Upper lobe of left lung (tissue), 6 donors: ENCODE measurements at regions not wholly inside any gene's neighbourhood (a gene's known extent, or its start where the extent isn't known, plus 50 kb on each side); places are given as distances from the start of the nearest gene placed in this dataset.

Experiments used
- ATAC-seq, 2 donors: fragments of 200-7000 bp; cut with Tn5 transposase; one replicate each; pipeline ENCODE4 v1.9.1; 2022; ENCODE audit warnings: mild to moderate bottlenecking in 2 of 2, moderate library complexity in 2 of 2; ENCODE audit not compliant: low FRiP score in 2 of 2
- DNase-seq, 2 donors: peaks; one replicate each; pipeline ENCODE4 v3.0.0-alpha.2; 2019 to 2020
- H3K27ac ChIP-seq, 4 donors: fragments of 200-600 bp; sonication (generic); one replicate each; pipeline ENCODE4 v1.5.1; 2016 to 2019
- H3K27me3 ChIP-seq, 4 donors: fragments of 200-600 bp; sonication (generic); one replicate each; pipeline ENCODE4 v1.5.1; 2017 to 2019
- H3K36me3 ChIP-seq, 4 donors: fragments of 200-600 bp; sonication (generic); one replicate each; pipeline ENCODE4 v1.5.1; 2016 to 2019
- H3K4me1 ChIP-seq, 4 donors: fragments of 200-600 bp; sonication (generic); one replicate each; pipeline ENCODE4 v1.5.1; 2018 to 2019
- H3K4me3 ChIP-seq, 4 donors: fragments of 200-600 bp; sonication (generic); one replicate each; pipeline ENCODE4 v1.5.1; 2017 to 2019; ENCODE audit warnings: mild to moderate bottlenecking in 2 of 4, moderate library complexity in 1 of 4
- H3K9me3 ChIP-seq, 4 donors: fragments of 200-600 bp; sonication (generic); one replicate each; pipeline ENCODE4 v1.5.1; 2018 to 2019
- CTCF ChIP-seq, 6 experiments: fragments of 450-650 bp in 4 of 6; fragments of 200-600 bp in 2 of 6; sonication (generic) in 2 of 6; IDR thresholded peaks; one replicate each; pipeline ENCODE4 v1.5.1; 2016 to 2019; ENCODE audit warnings: antibody characterized with exemption in 6 of 6
- EP300 ChIP-seq, 4 donors: sonication (generic); formaldehyde crosslinking; IDR thresholded peaks; one replicate each; pipeline ENCODE4 v1.5.1; 2017; ENCODE audit warnings: antibody characterized with exemption in 4 of 4, control low read depth in 2 of 4
- POLR2A ChIP-seq, 4 donors: fragments of 450-650 bp; IDR thresholded peaks; one replicate each; pipeline ENCODE4 v1.5.1; 2016 to 2017; ENCODE audit warnings: antibody characterized with exemption in 4 of 4, mild to moderate bottlenecking in 2 of 4
- POLR2AphosphoS5 ChIP-seq, 2 donors: sonication (generic); formaldehyde crosslinking; IDR thresholded peaks; one replicate each; pipeline ENCODE4 v1.5.1; 2017; ENCODE audit warnings: antibody characterized with exemption in 2 of 2
- WGBS, 2 donors: methylation state at CpG; one replicate each; pipeline ENCODE4 v1.1.5; 2017 to 2018; 5-methylcytosine and 5-hydroxymethylcytosine counted together
- donor health status: DM: no; HTN: no; CAD: no; lungs with moderate emphysema.
- donor health status: DM: no; HTN: yes; CAD: no; lungs with severe emphysema.

- no peaks in the 10 kb centered on the region for H3K36me3 ChIP-seq
- TF ChIP-seq POLR2AphosphoS5 (IDR thresholded peaks at IDR 0.05), result no peak
- TF ChIP-seq CTCF (IDR thresholded peaks at IDR 0.05), result no peak
- no peak for TF ChIP-seq EP300 (IDR thresholded peaks at IDR 0.05)
- WGBS, 2 donors, result 68 to 78% methylated on average over 3 of the region's 3 CpGs
- H3K9me3 ChIP-seq, result no peaks in the 10 kb centered on the region
- no peak overlapping the region for H3K27ac ChIP-seq
- no peak overlapping the region for H3K4me3 ChIP-seq
- DNase-seq (no peak), ATAC-seq (no peak)
- H3K4me1 ChIP-seq, result peaks cover 15 to 31% (median 17%) of the 10 kb centered on the region in 4 donors
- H3K27me3 ChIP-seq, result no peaks in the 10 kb centered on the region
These were observed 61.6 kb upstream of the LAPTM5 start for GRCh38 chr1:30819244-30819571.

- no peak for TF ChIP-seq POLR2A (IDR thresholded peaks at IDR 0.05)
- TF ChIP-seq POLR2AphosphoS5 (IDR thresholded peaks at IDR 0.05), result no peak
- no peak for TF ChIP-seq EP300 (IDR thresholded peaks at IDR 0.05)
- no peak for TF ChIP-seq CTCF (IDR thresholded peaks at IDR 0.05)
- no peaks in the 10 kb centered on the region for H3K27me3 ChIP-seq
- 52 to 61% methylated on average over 9 of the region's 10 CpGs for WGBS, 2 donors
- ATAC-seq (peak in 1 of 2 donors; percentile 47), DNase-seq (peak in 1 of 2 donors; percentile 81)
- H3K27ac ChIP-seq, result no peak overlapping the region
- no peaks in the 10 kb centered on the region for H3K9me3 ChIP-seq
- no peak overlapping the region for H3K4me3 ChIP-seq
- H3K36me3 ChIP-seq, result no peaks in the 10 kb centered on the region
- H3K4me1 ChIP-seq, result peaks cover 10 to 26% (median 15%) of the 10 kb centered on the region in 4 donors
These were observed 61.1 kb upstream of the LAPTM5 start for GRCh38 chr1:30818568-30819243.

GRCh38 chr1:30817548-30817947 lies 60.0 kb upstream of the LAPTM5 start:
- no peak overlapping the region for H3K27ac ChIP-seq

GRCh38 chr1:30817077-30817438 lies 59.5 kb upstream of the LAPTM5 start:
- 36 to 66% methylated on average over 3 to 5 of the region's 5 CpGs for WGBS, 2 donors
- ATAC-seq (no peak), DNase-seq (no peak)
- no peaks in the 10 kb centered on the region for H3K9me3 ChIP-seq
- no peaks in the 10 kb centered on the region for H3K36me3 ChIP-seq
- H3K4me1 ChIP-seq, result peaks cover 0 to 16% (median 6%) of the 10 kb centered on the region in 4 donors
- H3K4me3 ChIP-seq, result no peak overlapping the region
- no peak overlapping the region for H3K27ac ChIP-seq
- no peaks in the 10 kb centered on the region for H3K27me3 ChIP-seq
- TF ChIP-seq POLR2A (IDR thresholded peaks at IDR 0.05) (no peak), CTCF (IDR thresholded peaks at IDR 0.05) (no peak), EP300 (IDR thresholded peaks at IDR 0.05) (no peak), POLR2AphosphoS5 (IDR thresholded peaks at IDR 0.05) (no peak)

More at GRCh38 chr1:30817548-30817947, 60.0 kb upstream of the LAPTM5 start:
- Histone ChIP-seq H3K9me3 (no peaks in the 10 kb centered on the region), H3K27me3 (no peaks in the 10 kb centered on the region), H3K36me3 (no peaks in the 10 kb centered on the region), H3K4me1 (peaks cover 0 to 16% (median 6%) of the 10 kb centered on the region in 4 donors), H3K4me3 (no peak overlapping the region)
- DNase-seq (no peak), ATAC-seq (no peak)
- no peak for TF ChIP-seq EP300 (IDR thresholded peaks at IDR 0.05)
- TF ChIP-seq CTCF (IDR thresholded peaks at IDR 0.05), result no peak
- TF ChIP-seq POLR2A (IDR thresholded peaks at IDR 0.05), result no peak
- no peak for TF ChIP-seq POLR2AphosphoS5 (IDR thresholded peaks at IDR 0.05)
- WGBS, 2 donors, result 83 to 87% methylated on average over 3 of the region's 3 CpGs
